GM12878 (cell line): ENCODE measurements at regions not wholly inside any gene's neighbourhood (a gene's known extent, or its start where the extent isn't known, plus 50 kb on each side); places are given as distances from the start of the nearest gene placed in this dataset.

Source experiments
- ATAC-seq: fragments of 200-7000 bp; cut with Tn5 transposase; 3 replicates; pipeline ENCODE4 v1.9.1; 2020; ENCODE audit warnings: mild to moderate bottlenecking, moderate library complexity
- BruUV-seq: library from RNA; stranded (reverse); fragments of 400-500 nt; replicated peaks from 2 replicates; lab custom pipeline; 2021; lab: Mats Ljungman, UMichigan
- CTCF ChIA-PET: fragments of 300-600 bp; sonication (Branson Sonifier 250); formaldehyde crosslinking; extraction: SDS; loops from one replicate; lab custom pipeline; 2021; ENCODE audit warnings: inconsistent platforms; lab: Yijun Ruan, JAX
- POLR2A ChIA-PET: fragments of 350-600 bp; formaldehyde crosslinking; extraction: SDS; loops from one replicate; lab custom pipeline; 2021; ENCODE audit warnings: inconsistent platforms; lab: Charles Lee
- RAD21 ChIA-PET: fragments of 300-600 bp; sonication (Branson Sonifier 250); formaldehyde crosslinking; loops from one replicate; lab custom pipeline; 2023; ENCODE audit warnings: antibody characterized with exemption; ENCODE audit not compliant: unreplicated experiment; lab: Charles Lee
- SMC1A ChIA-PET: fragments of 300-600 bp; sonication (Branson Sonifier 250); formaldehyde crosslinking; loops from one replicate; lab custom pipeline; 2023; ENCODE audit not compliant: unreplicated experiment, uncharacterized antibody; lab: Charles Lee
- DNase-seq: peaks from one replicate; pipeline ENCODE4 v3.0.0-alpha.2; 2011; ENCODE audit warnings: low read depth, low spot score
- FAIRE-seq: peaks from 3 replicates; lab custom pipeline; 2011; peaks lifted over from hg19 to GRCh38; lab: Jason Lieb, UNC
- H2AFZ ChIP-seq: 2 replicates; pipeline ENCODE4 v1.6.0; 2011; ENCODE audit warnings: low read depth, low read length, control low read depth; ENCODE audit not compliant: control insufficient read depth
- H3K27ac ChIP-seq: 2 replicates; pipeline ENCODE4 v1.5.1; 2011; ENCODE audit warnings: control low read depth; ENCODE audit not compliant: control insufficient read depth, insufficient read depth
- H3K27me3 ChIP-seq, 2 experiments: replicated peaks in 1 of 2; 2 replicates each; pipeline versions ENCODE4 v1.6.0 to v1.6.1; 2011; ENCODE audit warnings: low read length in 1 of 2; ENCODE audit not compliant: control insufficient read depth in 2 of 2, insufficient read depth in 2 of 2
- H3K36me3 ChIP-seq, 2 experiments: 2 replicates each; pipeline ENCODE4 v1.5.1; 2011; ENCODE audit warnings: low read length in 1 of 2; ENCODE audit not compliant: control insufficient read depth in 2 of 2, insufficient read depth in 2 of 2
- H3K4me1 ChIP-seq: 2 replicates; pipeline ENCODE4 v1.6.1; 2011; ENCODE audit warnings: mild to moderate bottlenecking, low read length, moderate library complexity, mixed read lengths; ENCODE audit not compliant: control insufficient read depth, insufficient read depth
- H3K4me2 ChIP-seq: 2 replicates; pipeline ENCODE4 v1.6.0; 2011; ENCODE audit warnings: control low read depth; ENCODE audit not compliant: control insufficient read depth, insufficient read depth
- H3K4me3 ChIP-seq: fragments of 200-600 bp; sonication (generic); 2 replicates; pipeline ENCODE4 v1.5.1; 2016
- H3K79me2 ChIP-seq: 2 replicates; pipeline ENCODE4 v1.6.0; 2011; ENCODE audit warnings: low read length; ENCODE audit not compliant: control insufficient read depth, insufficient read depth
- H3K9ac ChIP-seq: 2 replicates; pipeline ENCODE4 v1.8.0; 2011; ENCODE audit warnings: low read length, control low read depth, mixed read lengths; ENCODE audit not compliant: control insufficient read depth, insufficient read depth
- H3K9me3 ChIP-seq: replicated peaks from 3 replicates; pipeline ENCODE4 v1.5.1; 2011; ENCODE audit warnings: mild to moderate bottlenecking, low read length; ENCODE audit not compliant: control insufficient read depth, insufficient read depth
- H4K20me1 ChIP-seq: 2 replicates; pipeline ENCODE4 v1.6.0; 2011; ENCODE audit not compliant: control insufficient read depth, insufficient read depth
- BCL11A ChIP-seq: IDR thresholded peaks from 2 replicates; pipeline ENCODE4 v1.6.1; 2011; ENCODE audit warnings: low read depth, low read length
- BCL3 ChIP-seq: IDR thresholded peaks from 2 replicates; pipeline ENCODE4 v1.6.1; 2011; ENCODE audit warnings: borderline replicate concordance, low read depth, mild to moderate bottlenecking, moderate library complexity, low read length; ENCODE audit not compliant: insufficient read depth, poor library complexity, severe bottlenecking
- MEF2A ChIP-seq: IDR thresholded peaks from 2 replicates; pipeline ENCODE4 v1.6.1; 2011; ENCODE audit warnings: low read depth, mild to moderate bottlenecking, low read length, moderate library complexity; ENCODE audit not compliant: insufficient read depth
- SP1 ChIP-seq: IDR thresholded peaks from one replicate; pipeline ENCODE4 v1.6.1; 2011; ENCODE audit warnings: low read depth, low read length
- ZNF207 ChIP-seq: fragments of 450-650 bp; IDR thresholded peaks from 2 replicates; pipeline ENCODE4 v1.6.1; 2014; ENCODE audit warnings: antibody characterized with exemption, mild to moderate bottlenecking, borderline replicate concordance
- ZSCAN29 ChIP-seq: fragments of 450-650 bp; IDR thresholded peaks from 2 replicates; pipeline ENCODE4 v1.6.1; 2017; ENCODE audit warnings: mild to moderate bottlenecking, moderate library complexity
- WGBS: methylation state at CpG from one replicate; pipeline ENCODE4 v1.1.6; 2016; ENCODE audit warnings: low lambda C conversion rate; ENCODE audit not compliant: insufficient replicate concordance, insufficient coverage; ENCODE audit errors: missing lambda C conversion rate; 5-methylcytosine and 5-hydroxymethylcytosine counted together
- in situ Hi-C: fragments of 300-500 bp; cut with MboI; formaldehyde crosslinking; loops from 9 replicates; pipeline ENCODE4 v1.14.3; 2018; ENCODE audit warnings: mixed read lengths
- intact Hi-C: fragments of 100-400 bp; cut with micrococcal nuclease; formaldehyde crosslinking; loops from one replicate; pipeline ENCODE4 v1.14.2; 2022; ENCODE audit not compliant: unreplicated experiment
- TF ChIP-seq, protein P1 (sequence below): fragments of 450-650 bp; IDR thresholded peaks from 2 replicates; pipeline ENCODE4 v1.6.1; 2017; ENCODE audit warnings: mild to moderate bottlenecking, low read depth, inconsistent platforms; ENCODE audit not compliant: poor library complexity, severe bottlenecking

DNA sequence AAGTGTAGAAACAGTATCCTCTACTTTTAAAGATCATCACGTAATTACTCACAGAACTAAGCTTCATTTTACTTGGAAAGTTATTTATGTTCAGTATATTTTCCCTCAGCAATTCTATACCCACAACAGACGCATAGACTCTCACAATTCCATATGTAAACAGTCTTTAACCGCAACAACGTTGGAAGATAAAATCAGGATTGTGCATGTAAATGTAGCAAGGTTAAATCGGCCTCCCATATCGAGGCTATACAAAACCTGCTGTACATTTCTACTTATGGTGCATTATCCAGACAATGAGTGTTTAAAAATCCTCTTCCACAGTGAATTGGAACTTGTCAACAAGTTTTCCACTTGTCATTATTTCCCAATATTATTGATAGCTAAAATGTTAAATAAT is 581.1 kb downstream of the SLC16A7 start (continued):
- TF ChIP-seq BCL3 (no peak), MEF2A (no peak), ZNF207 (no peak)

- no TSS peak for BruUV-seq
- H3K27me3 ChIP-seq: no peaks in the 10 kb centered on the region
- TF ChIP-seq BCL11A (no peak), ZSCAN29 (no peak), SP1 (no peak)
- TF ChIP-seq, protein P1, sequence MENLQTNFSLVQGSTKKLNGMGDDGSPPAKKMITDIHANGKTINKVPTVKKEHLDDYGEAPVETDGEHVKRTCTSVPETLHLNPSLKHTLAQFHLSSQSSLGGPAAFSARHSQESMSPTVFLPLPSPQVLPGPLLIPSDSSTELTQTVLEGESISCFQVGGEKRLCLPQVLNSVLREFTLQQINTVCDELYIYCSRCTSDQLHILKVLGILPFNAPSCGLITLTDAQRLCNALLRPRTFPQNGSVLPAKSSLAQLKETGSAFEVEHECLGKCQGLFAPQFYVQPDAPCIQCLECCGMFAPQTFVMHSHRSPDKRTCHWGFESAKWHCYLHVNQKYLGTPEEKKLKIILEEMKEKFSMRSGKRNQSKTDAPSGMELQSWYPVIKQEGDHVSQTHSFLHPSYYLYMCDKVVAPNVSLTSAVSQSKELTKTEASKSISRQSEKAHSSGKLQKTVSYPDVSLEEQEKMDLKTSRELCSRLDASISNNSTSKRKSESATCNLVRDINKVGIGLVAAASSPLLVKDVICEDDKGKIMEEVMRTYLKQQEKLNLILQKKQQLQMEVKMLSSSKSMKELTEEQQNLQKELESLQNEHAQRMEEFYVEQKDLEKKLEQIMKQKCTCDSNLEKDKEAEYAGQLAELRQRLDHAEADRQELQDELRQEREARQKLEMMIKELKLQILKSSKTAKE: no peak
- no peak overlapping the region for H2AFZ ChIP-seq
- no peaks in the 10 kb centered on the region for H3K36me3 ChIP-seq
- H3K4me2 ChIP-seq: no peak overlapping the region
- POLR2A ChIA-PET: no interaction called here
- ATAC-seq (no peak), DNase-seq (no peak), FAIRE-seq (no peak)
- RAD21 ChIA-PET: no interaction called here
- in situ Hi-C loops: no loop called here
- H3K9ac ChIP-seq: no peak overlapping the region
- no peak overlapping the region for H3K4me3 ChIP-seq
- H4K20me1 ChIP-seq: no peaks in the 10 kb centered on the region
- H3K9me3 ChIP-seq: no peaks in the 10 kb centered on the region
- CTCF ChIA-PET: no interaction called here
- H3K4me1 ChIP-seq: no peaks in the 10 kb centered on the region
- intact Hi-C loops: no loop called here
- 48% methylated on average over 2 of the region's 2 CpGs for WGBS
- H3K27ac ChIP-seq: no peak overlapping the region
- H3K79me2 ChIP-seq: no peaks in the 10 kb centered on the region
- SMC1A ChIA-PET: no interaction called here
These were observed 584.5 kb downstream of the SLC16A7 start for GRCh38 chr12:60180298-60180697.
